Caco-2 (cell line): ENCODE measurements at regions not wholly inside any gene's neighbourhood (a gene's known extent, or its start where the extent isn't known, plus 50 kb on each side); places are given as distances from the start of the nearest gene placed in this dataset.

ENCODE experiments used
- BruUV-seq: library from RNA; stranded (reverse); fragments of 400-500 nt; replicated peaks from 2 replicates; lab custom pipeline; 2021; lab: Mats Ljungman, UMichigan
- CTCF ChIA-PET: fragments of 300-600 bp; sonication (Branson Sonifier 250); formaldehyde crosslinking; loops from one replicate; lab custom pipeline; 2022; ENCODE audit warnings: antibody characterized with exemption; lab: Charles Lee
- POLR2A ChIA-PET: fragments of 300-600 bp; sonication (Branson Sonifier 250); formaldehyde crosslinking; loops from one replicate; lab custom pipeline; 2022; ENCODE audit warnings: antibody characterized with exemption; lab: Charles Lee
- DNase-seq, 2 experiments: peaks; one replicate each; pipeline versions ENCODE4 v3.0.0 to v3.0.0-alpha.2; 2020 to 2022
- H3K27me3 ChIP-seq: replicated peaks from 2 replicates; pipeline ENCODE4 v1.6.0; 2011; ENCODE audit warnings: low read length; ENCODE audit not compliant: control insufficient read depth, insufficient read depth
- H3K36me3 ChIP-seq: 2 replicates; pipeline ENCODE4 v1.5.1; 2011; ENCODE audit warnings: low read length; ENCODE audit not compliant: control insufficient read depth, insufficient read depth
- H3K4me1 ChIP-seq: fragments of 250-450 bp; sonication (Bioruptor Pico); 2 replicates; pipeline ENCODE4 v1.5.1; 2020; ENCODE audit warnings: mild to moderate bottlenecking
- H3K4me3 ChIP-seq: 2 replicates; pipeline ENCODE4 v1.5.1; 2011; ENCODE audit warnings: low read depth, mild to moderate bottlenecking, control low read depth, low read length
- H3K9me3 ChIP-seq: fragments of 250-450 bp; sonication (Bioruptor Pico); 2 replicates; pipeline ENCODE4 v1.5.1; 2020; ENCODE audit warnings: mild to moderate bottlenecking, moderate library complexity
- H3K27ac Mint-ChIP-seq: one replicate; pipeline ENCODE4 v1.8.0; 2022; ENCODE audit warnings: mixed read lengths; ENCODE audit not compliant: unreplicated experiment
- H3K27me3 Mint-ChIP-seq: one replicate; pipeline ENCODE4 v1.8.0; 2022; ENCODE audit warnings: mixed read lengths; ENCODE audit not compliant: insufficient read depth, unreplicated experiment
- H3K36me3 Mint-ChIP-seq: one replicate; pipeline ENCODE4 v1.8.0; 2022; ENCODE audit warnings: mild to moderate bottlenecking, mixed read lengths; ENCODE audit not compliant: insufficient read depth, unreplicated experiment
- H3K4me1 Mint-ChIP-seq: one replicate; pipeline ENCODE4 v1.8.0; 2022; ENCODE audit warnings: low read depth, mixed read lengths; ENCODE audit not compliant: unreplicated experiment
- H3K4me3 Mint-ChIP-seq: one replicate; pipeline ENCODE4 v1.8.0; 2022; ENCODE audit warnings: mild to moderate bottlenecking, moderate library complexity, mixed read lengths; ENCODE audit not compliant: unreplicated experiment
- H3K9me3 Mint-ChIP-seq: one replicate; pipeline ENCODE4 v1.8.0; 2022; ENCODE audit warnings: mixed read lengths; ENCODE audit not compliant: unreplicated experiment
- CTCF ChIP-seq, 2 experiments: fragments of 200-600 bp in 1 of 2; IDR thresholded peaks; 1 replicate in 1 of 2; 2 replicates in 1 of 2; pipeline versions ENCODE4 v1.5.1 to v1.8.0; 2011 to 2022; ENCODE audit warnings: antibody characterized with exemption in 1 of 2, control low read depth in 1 of 2, inconsistent platforms in 1 of 2, low read depth in 1 of 2, low read length in 1 of 2, mild to moderate bottlenecking in 1 of 2, moderate library complexity in 1 of 2; ENCODE audit not compliant: insufficient read depth in 1 of 2, severe bottlenecking in 1 of 2, unreplicated experiment in 1 of 2
- intact Hi-C: fragments of 100-400 bp; cut with micrococcal nuclease; formaldehyde crosslinking; loops from one replicate; pipeline ENCODE4 v1.10.0; 2022; ENCODE audit not compliant: unreplicated experiment

DNA sequence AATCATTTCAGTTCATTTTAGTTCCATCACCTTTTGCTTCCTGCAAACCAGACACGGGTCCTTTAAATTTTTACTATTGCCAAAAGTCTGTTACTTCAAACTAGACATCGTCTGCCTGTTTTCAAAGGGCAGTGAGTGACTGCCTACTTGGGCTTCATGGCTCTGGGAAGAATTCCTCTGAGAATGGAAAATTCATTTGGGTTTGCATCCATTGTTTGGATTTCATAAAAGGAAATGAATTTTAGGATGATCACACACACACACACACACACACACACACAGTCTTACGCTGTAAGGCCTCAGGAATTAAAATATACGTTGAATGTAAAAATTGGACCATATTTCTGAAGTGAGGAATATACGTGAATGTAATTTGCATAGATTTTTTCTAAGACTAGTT lies 1584.3 kb upstream of the ACVR2A start:
- no peaks in the 10 kb centered on the region for H3K4me1 Mint-ChIP-seq
- intact Hi-C loops = no loop called here
- no peaks in the 10 kb centered on the region for H3K36me3 Mint-ChIP-seq
- H3K27me3 Mint-ChIP-seq = no peaks in the 10 kb centered on the region
- Histone ChIP-seq H3K9me3 (no peaks in the 10 kb centered on the region), H3K4me3 (no peak overlapping the region), H3K4me1 (no peaks in the 10 kb centered on the region), H3K27me3 (no peaks in the 10 kb centered on the region), H3K36me3 (no peaks in the 10 kb centered on the region)
- BruUV-seq = no TSS peak
- no peak for TF ChIP-seq CTCF (IDR thresholded peaks at IDR 0.05; ENCODE audit: insufficient read depth in 1 of 2, low read depth in 1 of 2, low read length in 1 of 2, severe bottlenecking in 1 of 2, unreplicated experiment in 1 of 2)
- no peaks in the 10 kb centered on the region for H3K9me3 Mint-ChIP-seq
- no peak overlapping the region for H3K27ac Mint-ChIP-seq
- DNase-seq = no peak
- no peak overlapping the region for H3K4me3 Mint-ChIP-seq
- POLR2A ChIA-PET = no interaction called here
- CTCF ChIA-PET = no interaction called here

DNA sequence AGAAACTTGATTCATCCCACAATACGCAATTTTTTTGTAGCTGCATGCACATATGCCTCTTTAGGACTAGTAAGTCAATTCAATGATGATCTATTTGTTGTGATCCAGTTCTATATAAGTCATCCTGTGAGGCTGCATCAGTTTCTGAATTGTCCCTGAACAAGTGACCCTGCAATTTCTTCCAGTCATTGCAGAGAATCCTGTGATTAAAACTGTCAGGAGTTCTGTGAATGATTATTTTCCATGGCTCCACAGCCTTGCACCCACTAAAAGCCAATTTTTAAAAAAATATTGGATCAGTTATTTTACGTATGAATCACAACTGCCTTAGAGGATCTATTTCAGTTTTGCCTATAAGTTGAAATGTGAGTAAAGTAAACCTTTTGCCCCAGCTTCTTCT lies 1585.0 kb upstream of the ACVR2A start:
- Mint-ChIP-seq H3K27me3 (no peaks in the 10 kb centered on the region), H3K4me1 (no peaks in the 10 kb centered on the region), H3K4me3 (no peak overlapping the region), H3K27ac (no peak overlapping the region), H3K9me3 (no peaks in the 10 kb centered on the region), H3K36me3 (no peaks in the 10 kb centered on the region)
- no TSS peak for BruUV-seq
- Histone ChIP-seq H3K4me3 (no peak overlapping the region), H3K27me3 (no peaks in the 10 kb centered on the region), H3K4me1 (no peaks in the 10 kb centered on the region), H3K36me3 (no peaks in the 10 kb centered on the region), H3K9me3 (no peaks in the 10 kb centered on the region)
- ChIA-PET POLR2A (no interaction called here), CTCF (no interaction called here)
- DNase-seq = no peak
- intact Hi-C loops = no loop called here
- no peak for TF ChIP-seq CTCF (IDR thresholded peaks at IDR 0.05; ENCODE audit: insufficient read depth in 1 of 2, low read depth in 1 of 2, low read length in 1 of 2, severe bottlenecking in 1 of 2, unreplicated experiment in 1 of 2)

DNA sequence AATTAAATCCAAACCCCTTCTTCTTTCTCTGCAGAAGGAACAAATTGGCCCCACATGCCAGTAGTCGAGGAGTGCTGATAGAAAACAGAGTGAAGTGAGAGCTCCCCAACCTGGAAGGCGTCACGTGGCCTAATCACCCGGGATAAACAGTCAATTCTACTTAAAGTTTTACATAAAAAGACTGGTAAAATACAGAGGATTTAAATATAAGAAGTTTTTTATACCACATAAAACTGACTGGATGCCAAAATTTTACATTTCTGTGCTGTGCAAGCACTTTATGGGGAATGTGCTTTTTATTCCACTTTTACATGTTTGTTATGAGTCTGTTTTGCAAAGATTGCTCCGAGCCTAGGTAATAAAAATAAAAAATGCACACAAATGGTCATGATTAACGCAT lies 1586.8 kb upstream of the ACVR2A start:
- intact Hi-C loops = no loop called here
- no peaks in the 10 kb centered on the region for H3K27me3 Mint-ChIP-seq
- H3K4me1 Mint-ChIP-seq = no peaks in the 10 kb centered on the region
- H3K9me3 Mint-ChIP-seq = no peaks in the 10 kb centered on the region
- Histone ChIP-seq H3K4me1 (no peaks in the 10 kb centered on the region), H3K27me3 (no peaks in the 10 kb centered on the region), H3K9me3 (no peaks in the 10 kb centered on the region), H3K4me3 (no peak overlapping the region), H3K36me3 (no peaks in the 10 kb centered on the region)
- H3K27ac Mint-ChIP-seq = no peak overlapping the region
- BruUV-seq = no TSS peak
- CTCF ChIA-PET = no interaction called here
- TF ChIP-seq CTCF (IDR thresholded peaks at IDR 0.05; ENCODE audit: insufficient read depth in 1 of 2, low read depth in 1 of 2, low read length in 1 of 2, severe bottlenecking in 1 of 2, unreplicated experiment in 1 of 2) = no peak
- H3K36me3 Mint-ChIP-seq = no peaks in the 10 kb centered on the region
- POLR2A ChIA-PET = no interaction called here
- H3K4me3 Mint-ChIP-seq = no peak overlapping the region
- no peak for DNase-seq
